GM12878 (cell line): ENCODE measurements at regions not wholly inside any gene's neighbourhood (a gene's known extent, or its start where the extent isn't known, plus 50 kb on each side); places are given as distances from the start of the nearest gene placed in this dataset.

Source experiments
- ATAC-seq: fragments of 200-7000 bp; cut with Tn5 transposase; 3 replicates; pipeline ENCODE4 v1.9.1; 2020; ENCODE audit warnings: mild to moderate bottlenecking, moderate library complexity
- BruUV-seq: library from RNA; stranded (reverse); fragments of 400-500 nt; replicated peaks from 2 replicates; lab custom pipeline; 2021; lab: Mats Ljungman, UMichigan
- CTCF ChIA-PET: fragments of 300-600 bp; sonication (Branson Sonifier 250); formaldehyde crosslinking; extraction: SDS; loops from one replicate; lab custom pipeline; 2021; ENCODE audit warnings: inconsistent platforms; lab: Yijun Ruan, JAX
- POLR2A ChIA-PET: fragments of 350-600 bp; formaldehyde crosslinking; extraction: SDS; loops from one replicate; lab custom pipeline; 2021; ENCODE audit warnings: inconsistent platforms; lab: Charles Lee
- RAD21 ChIA-PET: fragments of 300-600 bp; sonication (Branson Sonifier 250); formaldehyde crosslinking; loops from one replicate; lab custom pipeline; 2023; ENCODE audit warnings: antibody characterized with exemption; ENCODE audit not compliant: unreplicated experiment; lab: Charles Lee
- SMC1A ChIA-PET: fragments of 300-600 bp; sonication (Branson Sonifier 250); formaldehyde crosslinking; loops from one replicate; lab custom pipeline; 2023; ENCODE audit not compliant: unreplicated experiment, uncharacterized antibody; lab: Charles Lee
- DNase-seq: peaks from one replicate; pipeline ENCODE4 v3.0.0-alpha.2; 2011; ENCODE audit warnings: low read depth, low spot score
- FAIRE-seq: peaks from 3 replicates; lab custom pipeline; 2011; peaks lifted over from hg19 to GRCh38; lab: Jason Lieb, UNC
- H2AFZ ChIP-seq: 2 replicates; pipeline ENCODE4 v1.6.0; 2011; ENCODE audit warnings: low read depth, low read length, control low read depth; ENCODE audit not compliant: control insufficient read depth
- H3K27ac ChIP-seq: 2 replicates; pipeline ENCODE4 v1.5.1; 2011; ENCODE audit warnings: control low read depth; ENCODE audit not compliant: control insufficient read depth, insufficient read depth
- H3K27me3 ChIP-seq, 2 experiments: replicated peaks in 1 of 2; 2 replicates each; pipeline versions ENCODE4 v1.6.0 to v1.6.1; 2011; ENCODE audit warnings: low read length in 1 of 2; ENCODE audit not compliant: control insufficient read depth in 2 of 2, insufficient read depth in 2 of 2
- H3K36me3 ChIP-seq, 2 experiments: 2 replicates each; pipeline ENCODE4 v1.5.1; 2011; ENCODE audit warnings: low read length in 1 of 2; ENCODE audit not compliant: control insufficient read depth in 2 of 2, insufficient read depth in 2 of 2
- H3K4me1 ChIP-seq: 2 replicates; pipeline ENCODE4 v1.6.1; 2011; ENCODE audit warnings: mild to moderate bottlenecking, low read length, moderate library complexity, mixed read lengths; ENCODE audit not compliant: control insufficient read depth, insufficient read depth
- H3K4me2 ChIP-seq: 2 replicates; pipeline ENCODE4 v1.6.0; 2011; ENCODE audit warnings: control low read depth; ENCODE audit not compliant: control insufficient read depth, insufficient read depth
- H3K4me3 ChIP-seq: fragments of 200-600 bp; sonication (generic); 2 replicates; pipeline ENCODE4 v1.5.1; 2016
- H3K79me2 ChIP-seq: 2 replicates; pipeline ENCODE4 v1.6.0; 2011; ENCODE audit warnings: low read length; ENCODE audit not compliant: control insufficient read depth, insufficient read depth
- H3K9ac ChIP-seq: 2 replicates; pipeline ENCODE4 v1.8.0; 2011; ENCODE audit warnings: low read length, control low read depth, mixed read lengths; ENCODE audit not compliant: control insufficient read depth, insufficient read depth
- H3K9me3 ChIP-seq: replicated peaks from 3 replicates; pipeline ENCODE4 v1.5.1; 2011; ENCODE audit warnings: mild to moderate bottlenecking, low read length; ENCODE audit not compliant: control insufficient read depth, insufficient read depth
- H4K20me1 ChIP-seq: 2 replicates; pipeline ENCODE4 v1.6.0; 2011; ENCODE audit not compliant: control insufficient read depth, insufficient read depth
- CHD4 ChIP-seq: fragments of 200-600 bp; sonication (generic); IDR thresholded peaks from 2 replicates; pipeline ENCODE4 v1.6.1; 2016; ENCODE audit warnings: mild to moderate bottlenecking
- CREB1 ChIP-seq: IDR thresholded peaks from 2 replicates; pipeline ENCODE4 v1.6.1; 2012; ENCODE audit warnings: low read depth, mild to moderate bottlenecking, inconsistent platforms
- CREM ChIP-seq: IDR thresholded peaks from 2 replicates; pipeline ENCODE4 v1.6.1; 2014; ENCODE audit warnings: antibody characterized with exemption, low read depth
- DPF2 ChIP-seq: fragments of 450-650 bp; IDR thresholded peaks from 2 replicates; pipeline ENCODE4 v1.6.1; 2017; ENCODE audit warnings: mild to moderate bottlenecking
- EP300 ChIP-seq, 2 experiments: fragments of 150-350 bp in 1 of 2; IDR thresholded peaks; 2 replicates each; pipeline ENCODE4 v1.6.1; 2011 to 2012; ENCODE audit warnings: low read depth in 2 of 2, low read length in 2 of 2, borderline replicate concordance in 1 of 2, improper control_type of control experiment in 1 of 2, inconsistent platforms in 1 of 2; ENCODE audit not compliant: control insufficient read depth in 1 of 2
- ETV6 ChIP-seq, 2 experiments: fragments of 450-650 bp in 1 of 2; IDR thresholded peaks in 1 of 2; conservative IDR thresholded peaks in 1 of 2; 2 replicates each; pipeline ENCODE4 v1.6.1; 2014; ENCODE audit warnings: antibody characterized with exemption in 1 of 2, borderline replicate concordance in 1 of 2, low read depth in 1 of 2, mild to moderate bottlenecking in 1 of 2, moderate library complexity in 1 of 2
- FOS ChIP-seq: IDR thresholded peaks from 3 replicates; pipeline ENCODE4 v1.6.1; 2011; ENCODE audit warnings: borderline replicate concordance; ENCODE audit not compliant: insufficient read length; ENCODE audit errors: extremely low read depth
- FOXM1 ChIP-seq: IDR thresholded peaks from 2 replicates; pipeline ENCODE4 v1.6.1; 2012; ENCODE audit warnings: low read depth, mild to moderate bottlenecking, inconsistent platforms, low read length, moderate library complexity
- GABPA ChIP-seq: IDR thresholded peaks from 2 replicates; pipeline ENCODE4 v1.6.1; 2014; ENCODE audit warnings: antibody characterized with exemption, low read depth, mild to moderate bottlenecking, inconsistent platforms
- IRF4 ChIP-seq: IDR thresholded peaks from 2 replicates; pipeline ENCODE4 v1.6.1; 2011; ENCODE audit warnings: low read depth, low read length
- JUNB ChIP-seq: IDR thresholded peaks from 2 replicates; pipeline ENCODE4 v1.6.1; 2016; ENCODE audit warnings: antibody characterized with exemption, mild to moderate bottlenecking
- MEF2A ChIP-seq: IDR thresholded peaks from 2 replicates; pipeline ENCODE4 v1.6.1; 2011; ENCODE audit warnings: low read depth, mild to moderate bottlenecking, low read length, moderate library complexity; ENCODE audit not compliant: insufficient read depth
- NFIC ChIP-seq: IDR thresholded peaks from 2 replicates; pipeline ENCODE4 v1.6.1; 2012; ENCODE audit warnings: low read depth, mild to moderate bottlenecking, inconsistent platforms, low read length, moderate library complexity
- RAD51 ChIP-seq: fragments of 450-650 bp; IDR thresholded peaks from 2 replicates; pipeline ENCODE4 v1.6.1; 2016; ENCODE audit warnings: moderate library complexity, mild to moderate bottlenecking, inconsistent platforms
- RUNX3 ChIP-seq: IDR thresholded peaks from 2 replicates; pipeline ENCODE4 v1.6.1; 2012; ENCODE audit warnings: low read length, inconsistent platforms
- TCF7 ChIP-seq: IDR thresholded peaks from 2 replicates; pipeline ENCODE4 v1.6.1; 2014; ENCODE audit warnings: antibody characterized with exemption, borderline replicate concordance
- WGBS: methylation state at CpG from one replicate; pipeline ENCODE4 v1.1.6; 2016; ENCODE audit warnings: low lambda C conversion rate; ENCODE audit not compliant: insufficient replicate concordance, insufficient coverage; ENCODE audit errors: missing lambda C conversion rate; 5-methylcytosine and 5-hydroxymethylcytosine counted together
- in situ Hi-C: fragments of 300-500 bp; cut with MboI; formaldehyde crosslinking; loops from 9 replicates; pipeline ENCODE4 v1.14.3; 2018; ENCODE audit warnings: mixed read lengths
- intact Hi-C: fragments of 100-400 bp; cut with micrococcal nuclease; formaldehyde crosslinking; loops from one replicate; pipeline ENCODE4 v1.14.2; 2022; ENCODE audit not compliant: unreplicated experiment
- TF ChIP-seq, protein P1 (sequence below): IDR thresholded peaks from 2 replicates; pipeline ENCODE4 v1.6.1; 2012; ENCODE audit warnings: low read length, inconsistent platforms
- TF ChIP-seq, protein P2 (sequence below): fragments of 450-650 bp; IDR thresholded peaks from 2 replicates; pipeline ENCODE4 v1.6.1; 2017; ENCODE audit warnings: mild to moderate bottlenecking
- TF ChIP-seq, protein P3 (sequence below): IDR thresholded peaks from 2 replicates; pipeline ENCODE4 v1.6.1; 2011; ENCODE audit warnings: borderline replicate concordance, low read depth, mild to moderate bottlenecking, moderate library complexity, low read length; ENCODE audit not compliant: insufficient read depth, poor library complexity, severe bottlenecking

DNA sequence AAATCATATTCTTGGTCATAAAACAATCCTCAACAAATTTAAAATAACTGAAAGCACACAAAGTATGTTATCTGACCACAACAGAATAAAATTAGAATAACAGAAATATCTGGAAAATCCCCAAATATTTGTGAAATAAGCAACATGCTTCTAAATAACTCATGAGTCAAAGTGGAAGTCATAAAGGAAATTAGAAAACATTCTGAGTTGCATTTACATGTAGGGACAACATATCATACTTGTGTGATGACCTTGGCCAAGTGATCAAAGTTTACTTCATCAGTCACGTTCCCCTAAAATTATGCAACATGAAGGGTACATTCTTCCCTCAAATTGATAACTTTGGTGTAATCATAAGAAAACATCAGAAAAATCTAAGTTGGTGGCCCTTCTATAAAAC is 64.7 kb downstream of the CSF2 start:
- Histone ChIP-seq H3K4me3 (no peak overlapping the region), H3K9ac (no peak overlapping the region), H3K27ac (no peak overlapping the region), H3K4me2 (peak overlapping the region; percentile 35; the same call in 1 of the 2 replicates), H3K9me3 (peaks cover 1% of the 10 kb centered on the region; the same call in 1 of the 3 replicates), H2AFZ (no peak overlapping the region), H3K36me3 (no peaks in the 10 kb centered on the region), H3K79me2 (no peaks in the 10 kb centered on the region), H4K20me1 (no peaks in the 10 kb centered on the region), H3K27me3 (no peaks in the 10 kb centered on the region), H3K4me1 (no peaks in the 10 kb centered on the region)
- ChIA-PET SMC1A (no interaction called here), RAD21 (interaction anchor here (1.5 kb wide), 1 partner anchor 75 kb away, joined by 3 read pairs; no protein-coding TSS in a partner anchor), CTCF (interaction anchor here (1.1 kb wide), 1 partner anchor 36 kb away, joined by 3 read pairs; no protein-coding TSS in a partner anchor), POLR2A (no interaction called here)
- no TSS peak for BruUV-seq
- intact Hi-C loops = no loop called here
- WGBS = 4% methylated on average over 1 of the region's 1 CpG
- ATAC-seq (no peak), FAIRE-seq (no peak), DNase-seq (no peak)
- in situ Hi-C loops = no loop called here
- TF ChIP-seq MEF2A = peak; percentile 95
- TF ChIP-seq EP300 (IDR thresholded peaks at IDR 0.05; ENCODE audit: borderline replicate concordance in 1 of 2, control insufficient read depth in 1 of 2, low read depth in 2 of 2, low read length in 2 of 2) = 0 out of 4 replicates have a peak, but pooled peaks of 1 of the 2 experiments have one; percentile 6
- TF ChIP-seq FOXM1 = peak; percentile 87; the same call in 1 of the 2 replicates
- TF ChIP-seq, protein P1, sequence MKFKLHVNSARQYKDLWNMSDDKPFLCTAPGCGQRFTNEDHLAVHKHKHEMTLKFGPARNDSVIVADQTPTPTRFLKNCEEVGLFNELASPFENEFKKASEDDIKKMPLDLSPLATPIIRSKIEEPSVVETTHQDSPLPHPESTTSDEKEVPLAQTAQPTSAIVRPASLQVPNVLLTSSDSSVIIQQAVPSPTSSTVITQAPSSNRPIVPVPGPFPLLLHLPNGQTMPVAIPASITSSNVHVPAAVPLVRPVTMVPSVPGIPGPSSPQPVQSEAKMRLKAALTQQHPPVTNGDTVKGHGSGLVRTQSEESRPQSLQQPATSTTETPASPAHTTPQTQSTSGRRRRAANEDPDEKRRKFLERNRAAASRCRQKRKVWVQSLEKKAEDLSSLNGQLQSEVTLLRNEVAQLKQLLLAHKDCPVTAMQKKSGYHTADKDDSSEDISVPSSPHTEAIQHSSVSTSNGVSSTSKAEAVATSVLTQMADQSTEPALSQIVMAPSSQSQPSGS = peak; percentile 25; the same call in 1 of the 2 replicates
- no peak for TF ChIP-seq DPF2
- TF ChIP-seq CREM = peak; percentile 69
- peak; percentile 85 for TF ChIP-seq JUNB
- peak; percentile 47; the same call in 1 of the 2 replicates for TF ChIP-seq GABPA
- peak; percentile 96 for TF ChIP-seq NFIC
- TF ChIP-seq CREB1 = 0 out of 2 replicates have a peak, but pooled peaks have one; percentile 26
- TF ChIP-seq IRF4 = peak; percentile 45; the same call in 1 of the 2 replicates
- TF ChIP-seq, protein P2, sequence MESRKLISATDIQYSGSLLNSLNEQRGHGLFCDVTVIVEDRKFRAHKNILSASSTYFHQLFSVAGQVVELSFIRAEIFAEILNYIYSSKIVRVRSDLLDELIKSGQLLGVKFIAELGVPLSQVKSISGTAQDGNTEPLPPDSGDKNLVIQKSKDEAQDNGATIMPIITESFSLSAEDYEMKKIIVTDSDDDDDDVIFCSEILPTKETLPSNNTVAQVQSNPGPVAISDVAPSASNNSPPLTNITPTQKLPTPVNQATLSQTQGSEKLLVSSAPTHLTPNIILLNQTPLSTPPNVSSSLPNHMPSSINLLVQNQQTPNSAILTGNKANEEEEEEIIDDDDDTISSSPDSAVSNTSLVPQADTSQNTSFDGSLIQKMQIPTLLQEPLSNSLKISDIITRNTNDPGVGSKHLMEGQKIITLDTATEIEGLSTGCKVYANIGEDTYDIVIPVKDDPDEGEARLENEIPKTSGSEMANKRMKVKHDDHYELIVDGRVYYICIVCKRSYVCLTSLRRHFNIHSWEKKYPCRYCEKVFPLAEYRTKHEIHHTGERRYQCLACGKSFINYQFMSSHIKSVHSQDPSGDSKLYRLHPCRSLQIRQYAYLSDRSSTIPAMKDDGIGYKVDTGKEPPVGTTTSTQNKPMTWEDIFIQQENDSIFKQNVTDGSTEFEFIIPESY = no peak
- TF ChIP-seq ETV6 (conservative IDR thresholded peaks at IDR 0.05 in 1 of 2, IDR thresholded peaks at IDR 0.05 in 1 of 2; ENCODE audit: borderline replicate concordance in 1 of 2, low read depth in 1 of 2) = peak in 1 of 2 experiments; percentile 26; a peak in 1 of 4 replicates
- no peak for TF ChIP-seq RAD51
- TF ChIP-seq RUNX3 = peak; percentile 77
- no peak for TF ChIP-seq FOS
- TF ChIP-seq, protein P3, sequence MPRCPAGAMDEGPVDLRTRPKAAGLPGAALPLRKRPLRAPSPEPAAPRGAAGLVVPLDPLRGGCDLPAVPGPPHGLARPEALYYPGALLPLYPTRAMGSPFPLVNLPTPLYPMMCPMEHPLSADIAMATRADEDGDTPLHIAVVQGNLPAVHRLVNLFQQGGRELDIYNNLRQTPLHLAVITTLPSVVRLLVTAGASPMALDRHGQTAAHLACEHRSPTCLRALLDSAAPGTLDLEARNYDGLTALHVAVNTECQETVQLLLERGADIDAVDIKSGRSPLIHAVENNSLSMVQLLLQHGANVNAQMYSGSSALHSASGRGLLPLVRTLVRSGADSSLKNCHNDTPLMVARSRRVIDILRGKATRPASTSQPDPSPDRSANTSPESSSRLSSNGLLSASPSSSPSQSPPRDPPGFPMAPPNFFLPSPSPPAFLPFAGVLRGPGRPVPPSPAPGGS = peak; percentile 12
- peak; percentile 10; the same call in 1 of the 2 replicates for TF ChIP-seq TCF7
- no peak for TF ChIP-seq CHD4
